ENCODE measurements at regions not wholly inside any gene's neighbourhood (a gene's known extent, or its start where the extent isn't known, plus 50 kb on each side); places are given as distances from the start of the nearest gene placed in this dataset.

GRCh38 chr5:166948679-166949078 is 1342.8 kb upstream of the WWC1 start:
- TF ChIP-seq, protein P1, sequence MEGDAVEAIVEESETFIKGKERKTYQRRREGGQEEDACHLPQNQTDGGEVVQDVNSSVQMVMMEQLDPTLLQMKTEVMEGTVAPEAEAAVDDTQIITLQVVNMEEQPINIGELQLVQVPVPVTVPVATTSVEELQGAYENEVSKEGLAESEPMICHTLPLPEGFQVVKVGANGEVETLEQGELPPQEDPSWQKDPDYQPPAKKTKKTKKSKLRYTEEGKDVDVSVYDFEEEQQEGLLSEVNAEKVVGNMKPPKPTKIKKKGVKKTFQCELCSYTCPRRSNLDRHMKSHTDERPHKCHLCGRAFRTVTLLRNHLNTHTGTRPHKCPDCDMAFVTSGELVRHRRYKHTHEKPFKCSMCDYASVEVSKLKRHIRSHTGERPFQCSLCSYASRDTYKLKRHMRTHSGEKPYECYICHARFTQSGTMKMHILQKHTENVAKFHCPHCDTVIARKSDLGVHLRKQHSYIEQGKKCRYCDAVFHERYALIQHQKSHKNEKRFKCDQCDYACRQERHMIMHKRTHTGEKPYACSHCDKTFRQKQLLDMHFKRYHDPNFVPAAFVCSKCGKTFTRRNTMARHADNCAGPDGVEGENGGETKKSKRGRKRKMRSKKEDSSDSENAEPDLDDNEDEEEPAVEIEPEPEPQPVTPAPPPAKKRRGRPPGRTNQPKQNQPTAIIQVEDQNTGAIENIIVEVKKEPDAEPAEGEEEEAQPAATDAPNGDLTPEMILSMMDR (IDR thresholded peaks at IDR 0.05; ENCODE audit: insufficient read depth, low read length, poor library complexity, severe bottlenecking), result no peak
- TF ChIP-seq EZH2phosphoT487 (conservative IDR thresholded peaks at IDR 0.05; ENCODE audit: low read length), result no peak

Measured in SU-DHL-6 (cell line).